ENCODE measurements at regions not wholly inside any gene's neighbourhood (a gene's known extent, or its start where the extent isn't known, plus 50 kb on each side); places are given as distances from the start of the nearest gene placed in this dataset.

DNA sequence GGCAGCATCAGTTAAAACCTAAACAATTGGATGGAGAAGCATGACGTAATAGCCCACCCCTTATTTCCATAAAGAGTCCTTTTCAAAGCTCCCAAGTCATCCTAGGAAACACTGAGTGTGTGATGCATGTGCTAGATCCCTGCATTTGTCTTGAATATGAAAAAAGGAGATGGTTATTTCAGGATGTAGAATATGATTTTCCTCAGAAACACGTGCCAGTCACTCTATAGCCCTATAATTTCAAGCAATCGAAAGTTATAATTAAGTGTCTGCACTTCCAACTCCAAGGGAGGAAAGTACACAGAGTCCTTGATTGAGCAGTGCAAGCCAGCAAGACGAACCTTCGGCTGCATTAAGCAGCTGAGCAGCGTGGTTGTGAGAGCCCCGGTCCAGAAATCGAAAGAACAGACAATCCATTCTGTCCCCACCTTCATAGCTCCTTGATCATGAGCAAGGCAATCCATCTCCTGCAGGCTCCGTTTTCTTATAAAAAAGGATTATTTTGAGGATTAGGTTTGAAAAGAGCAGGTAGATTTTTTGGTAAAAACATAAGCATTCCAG is 287.7 kb downstream of the FBXO15 start:
- no peak for DNase-seq (ENCODE audit: extremely low spot score, unreplicated experiment)
- peaks cover 3% of the 10 kb centered on the region for H3K9me3 Mint-ChIP-seq
- H3K4me1 Mint-ChIP-seq (ENCODE audit: unreplicated experiment): peaks cover 3% of the 10 kb centered on the region
- TF ChIP-seq, protein P1, sequence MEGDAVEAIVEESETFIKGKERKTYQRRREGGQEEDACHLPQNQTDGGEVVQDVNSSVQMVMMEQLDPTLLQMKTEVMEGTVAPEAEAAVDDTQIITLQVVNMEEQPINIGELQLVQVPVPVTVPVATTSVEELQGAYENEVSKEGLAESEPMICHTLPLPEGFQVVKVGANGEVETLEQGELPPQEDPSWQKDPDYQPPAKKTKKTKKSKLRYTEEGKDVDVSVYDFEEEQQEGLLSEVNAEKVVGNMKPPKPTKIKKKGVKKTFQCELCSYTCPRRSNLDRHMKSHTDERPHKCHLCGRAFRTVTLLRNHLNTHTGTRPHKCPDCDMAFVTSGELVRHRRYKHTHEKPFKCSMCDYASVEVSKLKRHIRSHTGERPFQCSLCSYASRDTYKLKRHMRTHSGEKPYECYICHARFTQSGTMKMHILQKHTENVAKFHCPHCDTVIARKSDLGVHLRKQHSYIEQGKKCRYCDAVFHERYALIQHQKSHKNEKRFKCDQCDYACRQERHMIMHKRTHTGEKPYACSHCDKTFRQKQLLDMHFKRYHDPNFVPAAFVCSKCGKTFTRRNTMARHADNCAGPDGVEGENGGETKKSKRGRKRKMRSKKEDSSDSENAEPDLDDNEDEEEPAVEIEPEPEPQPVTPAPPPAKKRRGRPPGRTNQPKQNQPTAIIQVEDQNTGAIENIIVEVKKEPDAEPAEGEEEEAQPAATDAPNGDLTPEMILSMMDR (conservative IDR thresholded peaks at IDR 0.05): no peak
- no peaks in the 10 kb centered on the region for H3K36me3 Mint-ChIP-seq
- H3K27ac Mint-ChIP-seq: no peak overlapping the region
- peaks cover 8% of the 10 kb centered on the region for H3K27me3 Mint-ChIP-seq
- H3K4me3 Mint-ChIP-seq: no peak overlapping the region

DNA sequence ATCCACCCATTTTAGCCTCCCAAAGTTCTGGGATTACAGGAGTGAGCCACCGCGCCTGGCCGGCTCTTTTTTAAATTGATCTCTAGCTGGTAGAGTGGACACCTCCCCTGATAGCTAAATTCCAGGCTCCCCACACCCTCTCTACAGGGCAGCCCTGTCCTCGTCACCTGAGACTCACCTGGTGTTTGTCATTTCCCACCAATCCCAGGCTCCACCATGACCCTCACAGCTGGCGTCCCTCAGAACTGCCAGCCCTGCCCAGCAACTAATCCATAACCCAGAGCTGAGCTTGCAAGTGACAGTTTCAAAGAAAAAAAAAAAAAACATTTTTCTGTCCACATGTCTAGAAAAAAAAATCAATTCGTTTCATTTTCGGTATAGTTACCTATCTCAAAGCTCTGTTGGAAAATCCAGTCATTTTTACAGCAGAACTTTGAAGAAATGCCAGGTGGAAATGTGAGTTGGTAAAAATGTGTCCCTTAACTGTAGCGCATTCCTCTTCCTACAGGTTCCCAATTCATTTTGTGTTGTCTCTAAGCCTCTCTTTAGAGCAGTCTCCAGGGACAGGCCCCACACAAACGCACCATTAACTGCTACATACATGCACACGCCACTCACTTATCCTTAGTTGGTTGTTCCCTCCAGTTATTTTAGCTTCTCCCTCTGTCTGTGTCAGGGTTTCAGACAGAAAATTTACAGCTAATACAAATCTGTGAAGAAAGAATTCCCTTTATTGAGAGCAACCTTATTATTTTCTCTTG is 294.7 kb downstream of the FBXO15 start:
- TF ChIP-seq, protein P1 (conservative IDR thresholded peaks at IDR 0.05): no peak
- Mint-ChIP-seq H3K27ac (peak overlapping the region; percentile 48), H3K4me1 (ENCODE audit: unreplicated experiment) (peaks cover 13% of the 10 kb centered on the region), H3K36me3 (no peaks in the 10 kb centered on the region), H3K27me3 (no peaks in the 10 kb centered on the region), H3K9me3 (peaks cover 3% of the 10 kb centered on the region), H3K4me3 (no peak overlapping the region)
- DNase-seq (ENCODE audit: extremely low spot score, unreplicated experiment): no peak

DNA sequence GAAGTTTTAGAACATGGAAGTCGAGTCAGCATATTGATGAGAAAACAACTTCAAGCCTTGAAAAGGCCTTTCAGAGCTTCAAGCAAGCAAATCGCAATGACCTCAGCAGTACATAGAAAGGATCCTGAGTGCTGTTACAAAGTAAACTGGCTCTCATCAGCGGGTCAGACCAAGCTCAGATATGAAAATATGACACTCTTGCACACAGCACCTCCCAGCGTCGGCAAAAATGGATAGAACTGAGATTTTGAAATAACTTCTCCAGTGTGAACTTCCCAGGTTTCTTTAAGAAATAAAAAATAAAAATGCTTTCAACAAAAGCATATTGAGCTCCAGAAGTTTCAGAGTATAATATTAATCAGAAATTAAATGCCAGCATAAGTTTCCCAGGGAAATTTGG is 296.9 kb downstream of the FBXO15 start:
- Mint-ChIP-seq H3K4me1 (ENCODE audit: unreplicated experiment) (peaks cover 13% of the 10 kb centered on the region), H3K4me3 (no peak overlapping the region), H3K27ac (no peak overlapping the region), H3K9me3 (no peaks in the 10 kb centered on the region), H3K27me3 (no peaks in the 10 kb centered on the region), H3K36me3 (no peaks in the 10 kb centered on the region)
- TF ChIP-seq, protein P1 (conservative IDR thresholded peaks at IDR 0.05): no peak
- no peak for DNase-seq (ENCODE audit: extremely low spot score, unreplicated experiment)

DNA sequence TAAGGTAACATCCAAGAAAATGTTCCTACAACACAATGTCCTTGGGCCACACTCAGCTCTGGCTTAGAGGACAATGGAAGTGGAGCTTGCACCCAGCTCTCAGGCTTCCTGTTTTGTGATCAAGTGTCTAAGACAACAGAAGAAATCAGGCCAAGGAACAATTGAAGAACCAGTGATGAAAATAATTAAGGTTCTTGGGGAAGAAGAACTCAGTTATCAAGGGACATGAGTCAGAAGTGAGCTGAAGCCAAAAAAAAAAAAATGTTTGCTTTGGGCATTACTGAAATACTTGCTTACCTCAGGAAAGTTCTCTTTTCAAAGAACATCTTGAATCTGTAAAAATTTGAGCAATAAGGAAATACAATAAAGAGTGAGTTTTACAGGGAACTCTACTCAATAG is 299.0 kb downstream of the FBXO15 start:
- TF ChIP-seq, protein P1 (conservative IDR thresholded peaks at IDR 0.05): no peak
- no peak overlapping the region for H3K27ac Mint-ChIP-seq
- H3K27me3 Mint-ChIP-seq: peaks cover 4% of the 10 kb centered on the region
- H3K4me1 Mint-ChIP-seq (ENCODE audit: unreplicated experiment): peaks cover 13% of the 10 kb centered on the region
- no peaks in the 10 kb centered on the region for H3K36me3 Mint-ChIP-seq
- H3K4me3 Mint-ChIP-seq: no peak overlapping the region
- no peak for DNase-seq (ENCODE audit: extremely low spot score, unreplicated experiment)
- H3K9me3 Mint-ChIP-seq: no peaks in the 10 kb centered on the region

DNA sequence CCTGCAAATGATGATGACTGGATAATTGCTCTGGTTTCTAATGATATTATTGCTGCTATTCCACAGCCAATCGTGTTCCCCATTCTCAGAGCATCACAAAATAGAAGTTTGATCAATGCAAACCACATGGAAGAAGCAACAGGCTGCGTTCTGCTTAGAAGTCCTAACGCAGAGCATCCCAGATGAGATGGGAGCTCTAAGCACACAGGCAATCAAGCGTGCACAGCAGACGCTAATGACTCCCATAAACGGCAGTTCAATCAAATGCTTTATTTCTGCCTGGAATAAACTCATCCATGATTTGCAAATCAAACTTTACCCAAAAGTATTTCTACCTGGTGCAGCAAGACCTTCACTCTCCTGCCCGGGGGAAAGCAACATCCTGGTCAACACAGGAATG is 304.2 kb downstream of the FBXO15 start:
- peaks cover 8% of the 10 kb centered on the region for H3K27me3 Mint-ChIP-seq
- no peak for DNase-seq (ENCODE audit: extremely low spot score, unreplicated experiment)
- TF ChIP-seq, protein P1 (conservative IDR thresholded peaks at IDR 0.05): no peak
- H3K36me3 Mint-ChIP-seq: no peaks in the 10 kb centered on the region
- peaks cover 5% of the 10 kb centered on the region for H3K4me1 Mint-ChIP-seq (ENCODE audit: unreplicated experiment)
- no peak overlapping the region for H3K27ac Mint-ChIP-seq
- no peak overlapping the region for H3K4me3 Mint-ChIP-seq
- no peaks in the 10 kb centered on the region for H3K9me3 Mint-ChIP-seq

Data from type B pancreatic cell (in vitro differentiated cells).